ENCODE measurements at regions not wholly inside any gene's neighbourhood (a gene's known extent, or its start where the extent isn't known, plus 50 kb on each side); places are given as distances from the start of the nearest gene placed in this dataset.
"Not testable (repeated sequence)": the region's sequence is repeated elsewhere in the genome, so short reads cannot be mapped to it uniquely, and the experiment has no call there.

GRCh38 chr2:23026671-23027070, 358.3 kb upstream of the KLHL29 start:
- Histone ChIP-seq H3K27ac (no peak overlapping the region), H3K4me3 (no peak overlapping the region)

GRCh38 chr2:23027396-23027795, 357.6 kb upstream of the KLHL29 start:
- Histone ChIP-seq H3K4me3 (no peak overlapping the region), H3K27ac (no peak overlapping the region)

- Histone ChIP-seq H3K4me3 (no peak overlapping the region), H3K27ac (no peak overlapping the region)
These were observed 356.9 kb upstream of the KLHL29 start for GRCh38 chr2:23028106-23028505.

- no peak overlapping the region for H3K27ac ChIP-seq
- H3K4me3 ChIP-seq: no peak overlapping the region
These were observed 355.9 kb upstream of the KLHL29 start for GRCh38 chr2:23029111-23029510.

- Histone ChIP-seq H3K4me3 (no peak overlapping the region), H3K27ac (no peak overlapping the region)
These were observed 355.0 kb upstream of the KLHL29 start for GRCh38 chr2:23029951-23030350.

GRCh38 chr2:23034996-23035395, 350.0 kb upstream of the KLHL29 start:
- no peak overlapping the region for H3K4me3 ChIP-seq
- no peak overlapping the region for H3K27ac ChIP-seq

- Histone ChIP-seq H3K4me3 (no peak overlapping the region), H3K27ac (peak overlapping the region in 1 of 21 experiments; percentile 61)
These were observed 348.4 kb upstream of the KLHL29 start for GRCh38 chr2:23036629-23037028.

- no peak overlapping the region for H3K4me3 ChIP-seq
These were observed 347.4 kb upstream of the KLHL29 start for GRCh38 chr2:23037596-23037995.

GRCh38 chr2:23041443-23041842, 343.5 kb upstream of the KLHL29 start:
- Histone ChIP-seq H3K4me3 (no peak overlapping the region), H3K27ac (peak overlapping the region in 2 of 21 experiments; percentile 39 to 57)

More at GRCh38 chr2:23037596-23037995, 347.4 kb upstream of the KLHL29 start:
- H3K27ac ChIP-seq: no peak overlapping the region

GRCh38 chr2:23042216-23042906, 342.6 kb upstream of the KLHL29 start:
- peak overlapping the region in 3 of 21 experiments; percentile 17 to 57 (median 39) for H3K27ac ChIP-seq
- no peak overlapping the region for H3K4me3 ChIP-seq

GRCh38 chr2:23050388-23050787, 334.6 kb upstream of the KLHL29 start:
- Histone ChIP-seq H3K4me3 (no peak overlapping the region), H3K27ac (no peak overlapping the region)

GRCh38 chr2:23053601-23054000, 331.4 kb upstream of the KLHL29 start:
- H3K4me3 ChIP-seq: no peak overlapping the region
- H3K27ac ChIP-seq: no peak overlapping the region

- Histone ChIP-seq H3K4me3 (no peak overlapping the region), H3K27ac (no peak overlapping the region)
These were observed 329.7 kb upstream of the KLHL29 start for GRCh38 chr2:23055251-23055650.

GRCh38 chr2:23056846-23057245, 328.1 kb upstream of the KLHL29 start:
- H3K4me3 ChIP-seq, H3K27ac ChIP-seq: not testable (repeated sequence)

GRCh38 chr2:23058435-23058834, 326.5 kb upstream of the KLHL29 start:
- Histone ChIP-seq H3K27ac (no peak overlapping the region), H3K4me3 (no peak overlapping the region)

GRCh38 chr2:23065210-23065609, 319.8 kb upstream of the KLHL29 start:
- Histone ChIP-seq H3K27ac (no peak overlapping the region), H3K4me3 (no peak overlapping the region)

GRCh38 chr2:23065936-23066335, 319.0 kb upstream of the KLHL29 start:
- H3K27ac ChIP-seq: no peak overlapping the region
- H3K4me3 ChIP-seq: no peak overlapping the region

GRCh38 chr2:23066686-23067085, 318.3 kb upstream of the KLHL29 start:
- H3K4me3 ChIP-seq: no peak overlapping the region
- no peak overlapping the region for H3K27ac ChIP-seq

GRCh38 chr2:23069156-23069555, 315.8 kb upstream of the KLHL29 start:
- Histone ChIP-seq H3K4me3 (no peak overlapping the region), H3K27ac (no peak overlapping the region)

GRCh38 chr2:23069923-23070322, 315.1 kb upstream of the KLHL29 start:
- H3K27ac ChIP-seq: no peak overlapping the region
- H3K4me3 ChIP-seq: no peak overlapping the region

GRCh38 chr2:23073056-23073455, 311.9 kb upstream of the KLHL29 start:
- no peak overlapping the region for H3K4me3 ChIP-seq
- no peak overlapping the region for H3K27ac ChIP-seq

- no peak overlapping the region for H3K27ac ChIP-seq
- H3K4me3 ChIP-seq: no peak overlapping the region
These were observed 311.3 kb upstream of the KLHL29 start for GRCh38 chr2:23073671-23074070.

Measured in skin epidermis (tissue), 12 donors.